WTC11 (cell line): ENCODE measurements at regions not wholly inside any gene's neighbourhood (a gene's known extent, or its start where the extent isn't known, plus 50 kb on each side); places are given as distances from the start of the nearest gene placed in this dataset.

Experiments used
- ATAC-seq: fragments of 200-7000 bp; cut with Tn5 transposase; 2 replicates; pipeline ENCODE4 v1.10.0; 2021; ENCODE audit warnings: mild to moderate bottlenecking, moderate library complexity
- CTCF ChIA-PET: fragments of 300-600 bp; sonication (Branson Sonifier 250); formaldehyde crosslinking; loops from one replicate; lab custom pipeline; 2021; ENCODE audit warnings: antibody characterized with exemption; lab: Charles Lee
- POLR2A ChIA-PET: fragments of 350-600 bp; sonication (Branson Sonifier 250); formaldehyde crosslinking; loops from one replicate; lab custom pipeline; 2021; ENCODE audit warnings: antibody characterized with exemption; lab: Charles Lee
- DNase-seq: peaks from one replicate; pipeline ENCODE4 v3.0.0; 2021; ENCODE audit warnings: low spot score
- H3K27ac Mint-ChIP-seq: 2 replicates; pipeline ENCODE4 v1.8.0; 2021; ENCODE audit warnings: mixed read lengths
- H3K27me3 Mint-ChIP-seq: 2 replicates; pipeline ENCODE4 v1.8.0; 2021; ENCODE audit warnings: low read depth, mild to moderate bottlenecking, moderate library complexity, mixed read lengths
- H3K36me3 Mint-ChIP-seq: 2 replicates; pipeline ENCODE4 v1.8.0; 2021; ENCODE audit warnings: mixed read lengths
- H3K4me1 Mint-ChIP-seq: 2 replicates; pipeline ENCODE4 v1.8.0; 2022; ENCODE audit warnings: mixed read lengths
- H3K4me3 Mint-ChIP-seq: 2 replicates; pipeline ENCODE4 v1.8.0; 2021; ENCODE audit warnings: mild to moderate bottlenecking, moderate library complexity, mixed read lengths
- H3K9me3 Mint-ChIP-seq: 2 replicates; pipeline ENCODE4 v1.8.0; 2021; ENCODE audit warnings: mixed read lengths
- E2F5 ChIP-seq: sonication (generic); formaldehyde crosslinking; IDR thresholded peaks from 2 replicates; pipeline ENCODE4 v1.8.1; 2022; ENCODE audit warnings: mild to moderate bottlenecking, moderate library complexity, missing genetic modification reagents
- ESRRA ChIP-seq: sonication (generic); formaldehyde crosslinking; IDR thresholded peaks from 2 replicates; pipeline ENCODE4 v1.8.1; 2022; ENCODE audit warnings: mild to moderate bottlenecking, missing genetic modification reagents, borderline replicate concordance
- FOXJ3 ChIP-seq: sonication (generic); formaldehyde crosslinking; IDR thresholded peaks from 2 replicates; pipeline ENCODE4 v1.9.0; 2021; ENCODE audit warnings: missing genetic modification reagents, mild to moderate bottlenecking, borderline replicate concordance
- GABPB1 ChIP-seq: sonication (generic); formaldehyde crosslinking; IDR thresholded peaks from 2 replicates; pipeline ENCODE4 v1.8.1; 2023; ENCODE audit warnings: mild to moderate bottlenecking, missing genetic modification reagents
- GTF2I ChIP-seq: fragments of 250-450 bp; sonication (Bioruptor Pico); conservative IDR thresholded peaks from 2 replicates; pipeline ENCODE4 v1.4.0; 2021; ENCODE audit warnings: mild to moderate bottlenecking
- HMGA2 ChIP-seq: fragments of 250-450 bp; sonication (Bioruptor Pico); IDR thresholded peaks from 2 replicates; pipeline ENCODE4 v1.4.0; 2021; ENCODE audit warnings: mild to moderate bottlenecking, moderate library complexity
- HMGXB4 ChIP-seq: sonication (generic); formaldehyde crosslinking; IDR thresholded peaks from 2 replicates; pipeline ENCODE4 v1.8.1; 2023; ENCODE audit warnings: mild to moderate bottlenecking, moderate library complexity, missing genetic modification reagents
- IRF1 ChIP-seq: sonication (generic); formaldehyde crosslinking; IDR thresholded peaks from 2 replicates; pipeline ENCODE4 v1.8.0; 2023; ENCODE audit warnings: missing genetic modification reagents
- JAZF1 ChIP-seq: fragments of 250-450 bp; sonication (Bioruptor Pico); IDR thresholded peaks from 2 replicates; pipeline ENCODE4 v1.9.0; 2021; ENCODE audit warnings: moderate library complexity, mild to moderate bottlenecking, inconsistent platforms
- MXD4 ChIP-seq: fragments of 250-450 bp; sonication (Bioruptor Pico); IDR thresholded peaks from 2 replicates; pipeline ENCODE4 v1.8.0; 2021; ENCODE audit warnings: mild to moderate bottlenecking, moderate library complexity, borderline replicate concordance
- MYBL2 ChIP-seq: sonication (generic); formaldehyde crosslinking; IDR thresholded peaks from 2 replicates; pipeline ENCODE4 v1.8.1; 2023; ENCODE audit warnings: mild to moderate bottlenecking, moderate library complexity, missing genetic modification reagents
- NFE2L1 ChIP-seq: sonication (generic); formaldehyde crosslinking; IDR thresholded peaks from 2 replicates; pipeline ENCODE4 v1.8.1; 2023; ENCODE audit warnings: missing genetic modification reagents
- OVOL2 ChIP-seq: fragments of 250-450 bp; sonication (Bioruptor Pico); IDR thresholded peaks from 2 replicates; pipeline ENCODE4 v1.9.0; 2021; ENCODE audit warnings: mild to moderate bottlenecking, borderline replicate concordance
- PREB ChIP-seq: sonication (generic); formaldehyde crosslinking; IDR thresholded peaks from 2 replicates; pipeline ENCODE4 v1.8.1; 2022; ENCODE audit warnings: mild to moderate bottlenecking, missing genetic modification reagents, moderate library complexity, borderline replicate concordance
- TCF7 ChIP-seq: sonication (generic); formaldehyde crosslinking; IDR thresholded peaks from 2 replicates; pipeline ENCODE4 v1.8.0; 2022; ENCODE audit warnings: mild to moderate bottlenecking, low read depth, missing genetic modification reagents, moderate library complexity
- USF1 ChIP-seq: sonication (generic); formaldehyde crosslinking; IDR thresholded peaks from 2 replicates; pipeline ENCODE4 v1.8.0; 2022; ENCODE audit warnings: mild to moderate bottlenecking, missing genetic modification reagents
- USF2 ChIP-seq: sonication (generic); formaldehyde crosslinking; IDR thresholded peaks from 2 replicates; pipeline ENCODE4 v1.8.1; 2023; ENCODE audit warnings: mild to moderate bottlenecking, missing genetic modification reagents, moderate library complexity
- ZBTB21 ChIP-seq: sonication (generic); formaldehyde crosslinking; IDR thresholded peaks from 2 replicates; pipeline ENCODE4 v1.8.1; 2023; ENCODE audit warnings: mild to moderate bottlenecking, missing genetic modification reagents, borderline replicate concordance
- ZNF232 ChIP-seq: sonication (generic); formaldehyde crosslinking; IDR thresholded peaks from 2 replicates; pipeline ENCODE4 v1.8.0; 2022; ENCODE audit warnings: mild to moderate bottlenecking, missing genetic modification reagents
- ZNF281 ChIP-seq: sonication (generic); formaldehyde crosslinking; IDR thresholded peaks from 2 replicates; pipeline ENCODE4 v1.8.0; 2023; ENCODE audit warnings: mild to moderate bottlenecking, missing genetic modification reagents
- ZNF317 ChIP-seq: sonication (generic); formaldehyde crosslinking; IDR thresholded peaks from 2 replicates; pipeline ENCODE4 v1.8.1; 2023; ENCODE audit warnings: low read depth, mild to moderate bottlenecking, moderate library complexity, missing genetic modification reagents, borderline replicate concordance

GRCh38 chr7:20466543-20467021 is 135.9 kb downstream of the ITGB8 start:
- Mint-ChIP-seq H3K27ac (no peak overlapping the region), H3K36me3 (no peaks in the 10 kb centered on the region), H3K4me3 (no peak overlapping the region), H3K9me3 (no peaks in the 10 kb centered on the region), H3K4me1 (no peaks in the 10 kb centered on the region), H3K27me3 (no peaks in the 10 kb centered on the region)
- ChIA-PET POLR2A (no interaction called here), CTCF (no interaction called here)
- no peak for DNase-seq
- no peak for TF ChIP-seq E2F5 (CRISPR knock-in tag)
- TF ChIP-seq MXD4 = no peak
- no peak for TF ChIP-seq OVOL2 (CRISPR knock-in tag)
- TF ChIP-seq MYBL2 = no peak
- no peak for ATAC-seq

GRCh38 chr7:20470082-20470481 is 139.4 kb downstream of the ITGB8 start:
- ATAC-seq = no peak
- H3K36me3 Mint-ChIP-seq = no peaks in the 10 kb centered on the region
- H3K9me3 Mint-ChIP-seq = no peaks in the 10 kb centered on the region
- POLR2A ChIA-PET = no interaction called here
- no peak for TF ChIP-seq TCF7
- TF ChIP-seq MXD4 = no peak
- no peak for TF ChIP-seq ESRRA (CRISPR knock-in tag)
- TF ChIP-seq HMGA2 (CRISPR knock-in tag) = peak; percentile 94
- no peak for TF ChIP-seq USF1 (CRISPR knock-in tag)
- H3K4me1 Mint-ChIP-seq = no peaks in the 10 kb centered on the region
- CTCF ChIA-PET = interaction anchor here (1.3 to 1.4 kb wide), 2 partner anchors 38 to 722 kb away, joined by 3 to 4 read pairs; no protein-coding TSS in a partner anchor
- H3K4me3 Mint-ChIP-seq = no peak overlapping the region
- H3K27me3 Mint-ChIP-seq = no peaks in the 10 kb centered on the region
- H3K27ac Mint-ChIP-seq = no peak overlapping the region
- no peak for DNase-seq

- DNase-seq (no peak), ATAC-seq (no peak)
- ChIA-PET CTCF (interaction anchor here (1.3 to 1.4 kb wide), 2 partner anchors 37 to 723 kb away, joined by 3 to 4 read pairs; no protein-coding TSS in a partner anchor), POLR2A (no interaction called here)
- H3K4me3 Mint-ChIP-seq = no peak overlapping the region
- no peaks in the 10 kb centered on the region for H3K4me1 Mint-ChIP-seq
- no peaks in the 10 kb centered on the region for H3K36me3 Mint-ChIP-seq
- H3K27me3 Mint-ChIP-seq = no peaks in the 10 kb centered on the region
- no peaks in the 10 kb centered on the region for H3K9me3 Mint-ChIP-seq
- H3K27ac Mint-ChIP-seq = no peak overlapping the region
- TF ChIP-seq JAZF1 (CRISPR knock-in tag) (no peak), GABPB1 (CRISPR knock-in tag) (no peak), ZBTB21 (CRISPR knock-in tag) (no peak), MYBL2 (no peak), ZNF281 (no peak), NFE2L1 (CRISPR knock-in tag) (no peak)
Measured at GRCh38 chr7:20470726-20471125, 140.0 kb downstream of the ITGB8 start.

GRCh38 chr7:20474249-20474648 is 141.2 kb upstream of the ABCB5 start:
- Mint-ChIP-seq H3K4me3 (no peak overlapping the region), H3K27me3 (no peaks in the 10 kb centered on the region), H3K4me1 (no peaks in the 10 kb centered on the region), H3K9me3 (no peaks in the 10 kb centered on the region), H3K36me3 (no peaks in the 10 kb centered on the region), H3K27ac (no peak overlapping the region)
- ATAC-seq = no peak
- POLR2A ChIA-PET = no interaction called here
- no peak for DNase-seq
- CTCF ChIA-PET = no interaction called here
- no peak for TF ChIP-seq ZNF232 (CRISPR knock-in tag)
- TF ChIP-seq HMGXB4 (CRISPR knock-in tag) = no peak
- TF ChIP-seq GTF2I (CRISPR knock-in tag) = no peak
- TF ChIP-seq ESRRA (CRISPR knock-in tag) = no peak
- no peak for TF ChIP-seq FOXJ3 (CRISPR knock-in tag)
- TF ChIP-seq USF2 (CRISPR knock-in tag) = no peak
- no peak for TF ChIP-seq OVOL2 (CRISPR knock-in tag)
- no peak for TF ChIP-seq PREB (CRISPR knock-in tag)
- no peak for TF ChIP-seq IRF1 (CRISPR knock-in tag)
- no peak for TF ChIP-seq ZNF317 (CRISPR knock-in tag)
